ENCODE measurements at regions not wholly inside any gene's neighbourhood (a gene's known extent, or its start where the extent isn't known, plus 50 kb on each side); places are given as distances from the start of the nearest gene placed in this dataset.

GRCh38 chr6:94464018-94464510, 1044.7 kb upstream of the EPHA7 start:
- TF ChIP-seq CTCF (IDR thresholded peaks at IDR 0.05) (no peak), EZH2 (IDR thresholded peaks at IDR 0.05) (no peak), EZH2phosphoT487 (IDR thresholded peaks at IDR 0.05) (no peak)

Data from neural progenitor cell (in vitro differentiated cells).